A673 (cell line): ENCODE measurements at regions not wholly inside any gene's neighbourhood (a gene's known extent, or its start where the extent isn't known, plus 50 kb on each side); places are given as distances from the start of the nearest gene placed in this dataset.

Source experiments
- EZH2 ChIP-seq: fragments of 200-600 bp; sonication (generic); IDR thresholded peaks from 2 replicates; pipeline ENCODE4 v1.6.1; 2017; ENCODE audit warnings: borderline replicate concordance, low read depth, mild to moderate bottlenecking, mixed read lengths, antibody characterized with exemption, low read length; ENCODE audit not compliant: poor library complexity, severe bottlenecking
- TF ChIP-seq, protein P1 (sequence below): fragments of 300-800, 200-600 bp; sonication (generic); conservative IDR thresholded peaks from 2 replicates; pipeline ENCODE4 v1.5.1; 2017; ENCODE audit warnings: low read depth, mild to moderate bottlenecking, antibody characterized with exemption, low read length, moderate library complexity, mixed read lengths

DNA sequence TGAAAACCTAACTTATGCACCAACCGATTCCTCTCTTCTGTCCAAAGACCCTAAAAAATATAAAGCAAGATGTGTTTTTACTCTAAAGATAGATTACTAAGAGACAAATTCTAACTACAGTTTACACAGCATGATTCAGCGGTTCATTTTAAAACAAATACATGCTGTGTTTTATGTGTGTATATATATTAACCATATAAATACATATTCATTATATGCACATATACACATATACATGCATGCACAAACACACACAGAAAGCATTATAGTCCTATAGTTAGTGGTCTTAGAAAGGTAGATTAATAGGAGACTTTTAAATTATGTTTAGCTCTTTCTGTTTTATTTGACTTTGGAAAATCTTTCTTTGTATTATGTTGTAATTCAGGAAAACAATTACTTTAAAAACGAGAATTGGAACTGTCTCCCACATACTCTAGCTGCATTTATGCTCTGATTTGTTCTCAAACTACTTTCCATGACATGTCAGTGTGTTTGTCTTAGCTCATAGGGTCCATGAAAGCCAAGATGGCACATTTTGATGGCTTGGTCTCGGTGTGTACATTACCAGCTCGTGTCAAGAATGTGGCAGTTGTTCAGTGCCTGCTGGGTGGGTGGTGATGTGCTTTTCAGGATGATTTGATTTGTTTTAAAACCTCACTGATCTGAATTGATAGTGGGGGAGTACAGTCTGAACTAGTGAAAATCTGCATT lies 548.8 kb upstream of the SALL1 start:
- no peak for TF ChIP-seq EZH2
- TF ChIP-seq, protein P1, sequence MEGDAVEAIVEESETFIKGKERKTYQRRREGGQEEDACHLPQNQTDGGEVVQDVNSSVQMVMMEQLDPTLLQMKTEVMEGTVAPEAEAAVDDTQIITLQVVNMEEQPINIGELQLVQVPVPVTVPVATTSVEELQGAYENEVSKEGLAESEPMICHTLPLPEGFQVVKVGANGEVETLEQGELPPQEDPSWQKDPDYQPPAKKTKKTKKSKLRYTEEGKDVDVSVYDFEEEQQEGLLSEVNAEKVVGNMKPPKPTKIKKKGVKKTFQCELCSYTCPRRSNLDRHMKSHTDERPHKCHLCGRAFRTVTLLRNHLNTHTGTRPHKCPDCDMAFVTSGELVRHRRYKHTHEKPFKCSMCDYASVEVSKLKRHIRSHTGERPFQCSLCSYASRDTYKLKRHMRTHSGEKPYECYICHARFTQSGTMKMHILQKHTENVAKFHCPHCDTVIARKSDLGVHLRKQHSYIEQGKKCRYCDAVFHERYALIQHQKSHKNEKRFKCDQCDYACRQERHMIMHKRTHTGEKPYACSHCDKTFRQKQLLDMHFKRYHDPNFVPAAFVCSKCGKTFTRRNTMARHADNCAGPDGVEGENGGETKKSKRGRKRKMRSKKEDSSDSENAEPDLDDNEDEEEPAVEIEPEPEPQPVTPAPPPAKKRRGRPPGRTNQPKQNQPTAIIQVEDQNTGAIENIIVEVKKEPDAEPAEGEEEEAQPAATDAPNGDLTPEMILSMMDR = no peak
